Fibroblast of lung (primary cell): ENCODE measurements at regions not wholly inside any gene's neighbourhood (a gene's known extent, or its start where the extent isn't known, plus 50 kb on each side); places are given as distances from the start of the nearest gene placed in this dataset.

Experiments
- EZH2 ChIP-seq: IDR thresholded peaks from 2 replicates; pipeline ENCODE4 v1.5.1; 2012; ENCODE audit warnings: low read length, control low read depth, mild to moderate bottlenecking; ENCODE audit errors: missing control alignments
- TF ChIP-seq, protein P1 (sequence below), 2 donors: IDR thresholded peaks in 1 of 2; conservative IDR thresholded peaks in 1 of 2; 1 replicate in 1 of 2; 2 replicates in 1 of 2; pipeline ENCODE4 v1.5.1; 2011 to 2012; ENCODE audit warnings: low read length in 2 of 2, control low read depth in 1 of 2, inconsistent platforms in 1 of 2, low read depth in 1 of 2, mild to moderate bottlenecking in 1 of 2

DNA sequence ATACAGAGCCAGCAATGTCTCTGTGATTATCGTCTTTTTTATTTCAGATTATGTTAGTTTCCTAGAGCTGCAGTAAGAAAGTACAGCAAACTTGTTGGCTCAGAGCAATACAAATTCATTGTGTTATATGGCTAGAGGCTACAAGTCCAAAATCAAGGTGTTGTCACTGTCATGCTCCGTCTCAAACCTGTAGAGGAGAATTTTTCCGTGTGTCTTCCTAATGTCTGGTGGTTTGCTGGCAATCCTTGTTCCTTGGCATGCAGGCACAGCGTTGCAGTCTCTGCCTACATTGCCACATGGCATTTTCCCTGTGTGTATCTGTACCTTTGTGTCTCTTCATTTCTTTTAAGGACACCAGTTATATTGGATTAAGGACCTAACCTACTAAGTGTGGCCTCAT is 244.4 kb downstream of the LRRIQ3 start:
- TF ChIP-seq, protein P1, sequence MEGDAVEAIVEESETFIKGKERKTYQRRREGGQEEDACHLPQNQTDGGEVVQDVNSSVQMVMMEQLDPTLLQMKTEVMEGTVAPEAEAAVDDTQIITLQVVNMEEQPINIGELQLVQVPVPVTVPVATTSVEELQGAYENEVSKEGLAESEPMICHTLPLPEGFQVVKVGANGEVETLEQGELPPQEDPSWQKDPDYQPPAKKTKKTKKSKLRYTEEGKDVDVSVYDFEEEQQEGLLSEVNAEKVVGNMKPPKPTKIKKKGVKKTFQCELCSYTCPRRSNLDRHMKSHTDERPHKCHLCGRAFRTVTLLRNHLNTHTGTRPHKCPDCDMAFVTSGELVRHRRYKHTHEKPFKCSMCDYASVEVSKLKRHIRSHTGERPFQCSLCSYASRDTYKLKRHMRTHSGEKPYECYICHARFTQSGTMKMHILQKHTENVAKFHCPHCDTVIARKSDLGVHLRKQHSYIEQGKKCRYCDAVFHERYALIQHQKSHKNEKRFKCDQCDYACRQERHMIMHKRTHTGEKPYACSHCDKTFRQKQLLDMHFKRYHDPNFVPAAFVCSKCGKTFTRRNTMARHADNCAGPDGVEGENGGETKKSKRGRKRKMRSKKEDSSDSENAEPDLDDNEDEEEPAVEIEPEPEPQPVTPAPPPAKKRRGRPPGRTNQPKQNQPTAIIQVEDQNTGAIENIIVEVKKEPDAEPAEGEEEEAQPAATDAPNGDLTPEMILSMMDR (conservative IDR thresholded peaks at IDR 0.05 in 1 of 2, IDR thresholded peaks at IDR 0.05 in 1 of 2; ENCODE audit: low read depth in 1 of 2, low read length in 2 of 2), result no peak
- TF ChIP-seq EZH2, result no peak
